ENCODE measurements at regions not wholly inside any gene's neighbourhood (a gene's known extent, or its start where the extent isn't known, plus 50 kb on each side); places are given as distances from the start of the nearest gene placed in this dataset.

DNA sequence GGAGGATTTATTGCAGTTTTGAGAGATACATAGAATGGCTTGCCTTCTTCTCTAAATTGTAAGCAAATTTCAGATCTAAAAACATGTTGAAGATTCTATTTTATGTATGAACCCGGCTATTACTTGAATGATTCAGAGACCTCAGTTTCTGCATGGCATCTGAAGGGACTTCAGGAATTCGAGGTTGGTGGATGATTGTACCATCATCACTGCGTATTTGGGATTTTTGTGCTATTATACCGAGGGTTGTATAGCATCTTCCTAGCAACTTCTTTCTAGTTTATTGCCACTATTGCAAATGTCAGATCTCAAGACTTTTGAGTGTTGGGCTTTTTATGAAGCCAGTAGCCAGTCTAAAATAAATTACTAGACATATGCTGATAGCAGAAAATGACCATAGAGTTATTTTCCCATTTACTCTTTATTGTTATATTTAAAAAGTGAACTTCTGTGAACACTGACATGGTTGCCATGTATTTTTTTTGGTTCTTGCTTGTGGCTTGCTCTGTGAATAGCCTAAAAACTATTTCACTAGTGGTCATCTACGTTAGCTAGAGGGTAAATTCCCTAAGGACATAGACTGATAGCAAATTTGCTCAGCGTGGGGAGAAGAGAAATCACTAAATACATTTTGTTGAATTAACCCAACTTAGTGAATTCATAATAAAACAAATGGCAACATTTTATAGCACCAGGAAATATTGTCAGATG, 70.6 kb upstream of the KLF12 start:
- no peaks in the 10 kb centered on the region for H4K20me1 ChIP-seq (ENCODE audit: control insufficient read depth, insufficient read depth, low read depth, low read length)
- H3K27ac ChIP-seq (ENCODE audit: low read depth, low read length), result no peak overlapping the region
- H3K36me3 ChIP-seq (ENCODE audit: control insufficient read depth, low read length), result no peaks in the 10 kb centered on the region
- no peaks in the 10 kb centered on the region for H3K9me2 ChIP-seq (replicated peaks; ENCODE audit: control insufficient read depth, low read length)
- peaks cover 3% of the 10 kb centered on the region; the same call in 1 of the 2 replicates for H3K27me3 ChIP-seq (ENCODE audit: control insufficient read depth, low read length)
- no peaks in the 10 kb centered on the region for H3K4me1 ChIP-seq (ENCODE audit: control insufficient read depth, low read length)
- H3K9me3 ChIP-seq (ENCODE audit: control insufficient read depth, insufficient read depth, low read length), result no peaks in the 10 kb centered on the region
- no peak overlapping the region for H3K4me2 ChIP-seq (ENCODE audit: low read length)
- no peaks in the 10 kb centered on the region for H3K79me2 ChIP-seq (ENCODE audit: control insufficient read depth, low read length)
- H3K4me3 ChIP-seq (ENCODE audit: low read length), result no peak overlapping the region
- no peak for TF ChIP-seq EZH2phosphoT487 (IDR thresholded peaks at IDR 0.05; ENCODE audit: borderline replicate concordance, low read length)
- TF ChIP-seq, protein P1, sequence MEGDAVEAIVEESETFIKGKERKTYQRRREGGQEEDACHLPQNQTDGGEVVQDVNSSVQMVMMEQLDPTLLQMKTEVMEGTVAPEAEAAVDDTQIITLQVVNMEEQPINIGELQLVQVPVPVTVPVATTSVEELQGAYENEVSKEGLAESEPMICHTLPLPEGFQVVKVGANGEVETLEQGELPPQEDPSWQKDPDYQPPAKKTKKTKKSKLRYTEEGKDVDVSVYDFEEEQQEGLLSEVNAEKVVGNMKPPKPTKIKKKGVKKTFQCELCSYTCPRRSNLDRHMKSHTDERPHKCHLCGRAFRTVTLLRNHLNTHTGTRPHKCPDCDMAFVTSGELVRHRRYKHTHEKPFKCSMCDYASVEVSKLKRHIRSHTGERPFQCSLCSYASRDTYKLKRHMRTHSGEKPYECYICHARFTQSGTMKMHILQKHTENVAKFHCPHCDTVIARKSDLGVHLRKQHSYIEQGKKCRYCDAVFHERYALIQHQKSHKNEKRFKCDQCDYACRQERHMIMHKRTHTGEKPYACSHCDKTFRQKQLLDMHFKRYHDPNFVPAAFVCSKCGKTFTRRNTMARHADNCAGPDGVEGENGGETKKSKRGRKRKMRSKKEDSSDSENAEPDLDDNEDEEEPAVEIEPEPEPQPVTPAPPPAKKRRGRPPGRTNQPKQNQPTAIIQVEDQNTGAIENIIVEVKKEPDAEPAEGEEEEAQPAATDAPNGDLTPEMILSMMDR (IDR thresholded peaks at IDR 0.05; ENCODE audit: low read depth, low read length, poor library complexity, severe bottlenecking), result no peak
- H3F3A ChIP-seq (ENCODE audit: control insufficient read depth, insufficient read depth), result no peaks in the 10 kb centered on the region

DNA sequence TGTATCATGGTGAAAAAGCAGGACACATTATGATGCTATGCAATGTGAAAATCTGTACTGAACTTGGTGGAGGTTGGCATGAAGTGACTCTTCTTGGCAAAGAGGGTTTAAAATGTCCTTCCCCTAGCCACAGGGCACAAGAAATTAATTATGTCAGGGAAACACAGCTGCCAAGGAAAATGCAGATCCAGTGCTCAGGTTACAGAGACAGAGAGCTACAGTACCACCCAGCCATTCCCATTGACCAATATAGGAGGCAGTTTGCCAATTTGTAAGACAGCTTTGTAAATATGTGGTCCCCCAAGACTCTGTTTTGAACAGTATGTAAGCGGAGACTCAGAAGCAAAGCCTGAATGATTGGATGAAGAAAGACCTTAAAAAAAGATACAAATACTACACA, 69.4 kb upstream of the KLF12 start:
- TF ChIP-seq EZH2phosphoT487 (IDR thresholded peaks at IDR 0.05; ENCODE audit: borderline replicate concordance, low read length), result no peak
- TF ChIP-seq, protein P1 (IDR thresholded peaks at IDR 0.05; ENCODE audit: low read depth, low read length, poor library complexity, severe bottlenecking), result no peak
- H3F3A ChIP-seq (ENCODE audit: control insufficient read depth, insufficient read depth), result no peaks in the 10 kb centered on the region

DNA sequence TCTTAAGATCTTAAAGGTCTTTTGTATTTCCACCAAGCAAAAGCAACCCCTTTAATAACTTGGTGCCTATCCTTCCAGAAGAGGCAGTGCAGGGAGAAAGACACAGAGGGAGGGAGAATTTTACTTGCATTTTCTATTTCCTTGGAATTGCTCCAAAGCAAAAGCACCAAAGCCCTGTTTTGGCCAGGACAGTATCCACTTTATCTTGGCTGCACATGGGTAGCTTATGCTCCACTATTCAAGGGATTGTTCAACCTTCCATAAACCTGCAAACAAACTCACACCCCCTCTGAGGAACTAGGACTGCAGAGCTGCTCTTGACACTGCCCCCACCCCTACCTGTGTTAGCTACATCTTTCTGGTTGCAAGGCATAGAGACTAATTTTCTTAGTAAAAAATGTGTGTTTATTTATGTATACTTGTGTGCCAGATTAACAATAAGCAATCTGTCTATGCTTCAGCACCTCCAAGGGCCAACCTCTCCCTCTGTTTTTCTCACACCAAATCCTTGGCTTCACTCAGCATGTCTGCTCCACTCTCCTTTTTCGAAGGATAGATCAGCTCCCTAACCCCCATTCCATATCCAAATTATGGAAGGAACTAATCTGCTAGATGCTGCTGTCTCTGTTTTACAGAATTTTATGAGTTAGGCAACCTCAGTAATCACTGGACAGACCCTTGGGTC, 68.1 kb upstream of the KLF12 start:
- H3K27me3 ChIP-seq (ENCODE audit: control insufficient read depth, low read length), result peaks cover 3% of the 10 kb centered on the region; the same call in 1 of the 2 replicates
- H3K4me1 ChIP-seq (ENCODE audit: control insufficient read depth, low read length), result no peaks in the 10 kb centered on the region
- H3K9me2 ChIP-seq (replicated peaks; ENCODE audit: control insufficient read depth, low read length), result no peaks in the 10 kb centered on the region
- H4K20me1 ChIP-seq (ENCODE audit: control insufficient read depth, insufficient read depth, low read depth, low read length), result no peaks in the 10 kb centered on the region
- H3K4me2 ChIP-seq (ENCODE audit: low read length), result no peak overlapping the region
- H3K9me3 ChIP-seq (ENCODE audit: control insufficient read depth, insufficient read depth, low read length), result no peaks in the 10 kb centered on the region
- no peak for TF ChIP-seq EZH2phosphoT487 (IDR thresholded peaks at IDR 0.05; ENCODE audit: borderline replicate concordance, low read length)
- H3K4me3 ChIP-seq (ENCODE audit: low read length), result no peak overlapping the region
- no peaks in the 10 kb centered on the region for H3K79me2 ChIP-seq (ENCODE audit: control insufficient read depth, low read length)
- H3K36me3 ChIP-seq (ENCODE audit: control insufficient read depth, low read length), result no peaks in the 10 kb centered on the region
- H3K27ac ChIP-seq (ENCODE audit: low read depth, low read length), result no peak overlapping the region
- no peaks in the 10 kb centered on the region for H3F3A ChIP-seq (ENCODE audit: control insufficient read depth, insufficient read depth)

More for the DNA sequence above, 69.4 kb upstream of the KLF12 start:
- Histone ChIP-seq H3K9me2 (replicated peaks; ENCODE audit: control insufficient read depth, low read length) (no peaks in the 10 kb centered on the region), H3K4me3 (ENCODE audit: low read length) (no peak overlapping the region), H3K9me3 (ENCODE audit: control insufficient read depth, insufficient read depth, low read length) (no peaks in the 10 kb centered on the region), H3K27ac (ENCODE audit: low read depth, low read length) (no peak overlapping the region), H3K27me3 (ENCODE audit: control insufficient read depth, low read length) (peaks cover 3% of the 10 kb centered on the region; the same call in 1 of the 2 replicates), H3K36me3 (ENCODE audit: control insufficient read depth, low read length) (no peaks in the 10 kb centered on the region), H3K4me2 (ENCODE audit: low read length) (no peak overlapping the region), H4K20me1 (ENCODE audit: control insufficient read depth, insufficient read depth, low read depth, low read length) (no peaks in the 10 kb centered on the region), H3K4me1 (ENCODE audit: control insufficient read depth, low read length) (no peaks in the 10 kb centered on the region), H3K79me2 (ENCODE audit: control insufficient read depth, low read length) (no peaks in the 10 kb centered on the region)

DNA sequence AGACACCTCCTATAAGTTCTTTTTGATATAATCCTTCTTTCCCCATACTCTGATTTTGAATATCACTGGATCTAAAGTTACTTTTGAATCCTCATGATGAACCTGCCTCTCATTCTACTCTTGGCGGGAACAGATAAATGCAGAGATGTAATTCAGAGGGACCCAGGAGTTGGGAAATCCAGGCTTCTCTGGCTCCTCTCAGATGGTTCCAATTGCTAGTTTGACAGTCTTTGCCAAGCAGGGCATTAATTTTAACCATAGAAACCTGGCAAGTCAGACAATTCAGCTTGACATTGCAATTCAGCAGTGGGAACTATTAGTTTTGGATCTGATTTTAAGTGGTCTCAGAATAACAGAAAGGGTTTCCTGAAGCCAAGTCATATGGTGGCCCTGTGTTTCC, 67.3 kb upstream of the KLF12 start:
- Histone ChIP-seq H4K20me1 (ENCODE audit: control insufficient read depth, insufficient read depth, low read depth, low read length) (no peaks in the 10 kb centered on the region), H3K36me3 (ENCODE audit: control insufficient read depth, low read length) (no peaks in the 10 kb centered on the region), H3K27me3 (ENCODE audit: control insufficient read depth, low read length) (peaks cover 3% of the 10 kb centered on the region; the same call in 1 of the 2 replicates), H3K79me2 (ENCODE audit: control insufficient read depth, low read length) (no peaks in the 10 kb centered on the region), H3K4me3 (ENCODE audit: low read length) (no peak overlapping the region), H3F3A (ENCODE audit: control insufficient read depth, insufficient read depth) (no peaks in the 10 kb centered on the region), H3K9me2 (replicated peaks; ENCODE audit: control insufficient read depth, low read length) (no peaks in the 10 kb centered on the region), H3K9me3 (ENCODE audit: control insufficient read depth, insufficient read depth, low read length) (no peaks in the 10 kb centered on the region), H3K27ac (ENCODE audit: low read depth, low read length) (no peak overlapping the region), H3K4me1 (ENCODE audit: control insufficient read depth, low read length) (no peaks in the 10 kb centered on the region), H3K4me2 (ENCODE audit: low read length) (no peak overlapping the region)
- TF ChIP-seq EZH2phosphoT487 (IDR thresholded peaks at IDR 0.05; ENCODE audit: borderline replicate concordance, low read length), result no peak
- TF ChIP-seq, protein P1 (IDR thresholded peaks at IDR 0.05; ENCODE audit: low read depth, low read length, poor library complexity, severe bottlenecking), result no peak
